MM.1S (cell line): ENCODE measurements at regions not wholly inside any gene's neighbourhood (a gene's known extent, or its start where the extent isn't known, plus 50 kb on each side); places are given as distances from the start of the nearest gene placed in this dataset.

Source experiments
- DNase-seq: peaks from one replicate; pipeline ENCODE4 v3.0.0-alpha.2; 2015
- H2AFZ ChIP-seq: fragments of 300-600 bp; sonication (generic); 2 replicates; pipeline ENCODE4 v1.6.0; 2016; ENCODE audit warnings: antibody characterized with exemption, low read length
- H3F3A ChIP-seq: fragments of 300-600 bp; sonication (generic); 2 replicates; pipeline ENCODE4 v1.6.1; 2016; ENCODE audit warnings: mild to moderate bottlenecking, antibody characterized with exemption, low read length, moderate library complexity, mixed read lengths; ENCODE audit not compliant: insufficient read depth
- H3K27ac ChIP-seq: fragments of 300-600 bp; sonication (generic); 2 replicates; pipeline ENCODE4 v1.5.1; 2016; ENCODE audit warnings: mild to moderate bottlenecking, low read length
- H3K27me3 ChIP-seq: fragments of 300-600 bp; sonication (generic); replicated peaks from 2 replicates; pipeline ENCODE4 v1.6.0; 2016; ENCODE audit warnings: low read length; ENCODE audit not compliant: insufficient read depth
- H3K36me3 ChIP-seq: fragments of 300-600 bp; sonication (generic); replicated peaks from 2 replicates; pipeline ENCODE4 v1.6.1; 2016; ENCODE audit warnings: mild to moderate bottlenecking, low read length, mixed read lengths; ENCODE audit not compliant: insufficient read depth
- H3K4me1 ChIP-seq: fragments of 300-600 bp; sonication (generic); 2 replicates; pipeline ENCODE4 v1.6.1; 2016; ENCODE audit warnings: low read length, mixed read lengths
- H3K4me2 ChIP-seq: fragments of 300-600 bp; sonication (generic); 2 replicates; pipeline ENCODE4 v1.6.0; 2016; ENCODE audit warnings: low read depth, low read length
- H3K4me3 ChIP-seq: fragments of 300-600 bp; sonication (generic); 2 replicates; pipeline ENCODE4 v1.5.1; 2016; ENCODE audit warnings: low read length, mixed read lengths
- H3K79me2 ChIP-seq: fragments of 300-600 bp; sonication (generic); 2 replicates; pipeline ENCODE4 v1.6.1; 2016; ENCODE audit warnings: mixed run types, low read length, mixed read lengths
- H3K9ac ChIP-seq: fragments of 300-600 bp; sonication (generic); 2 replicates; pipeline ENCODE4 v1.6.1; 2016; ENCODE audit warnings: low read length, mixed read lengths
- H3K9me2 ChIP-seq: fragments of 300-600 bp; sonication (generic); replicated peaks from 2 replicates; pipeline ENCODE4 v1.6.1; 2016; ENCODE audit warnings: mild to moderate bottlenecking, low read length, mixed read lengths; ENCODE audit not compliant: insufficient read depth
- H3K9me3 ChIP-seq: fragments of 300-600 bp; sonication (generic); replicated peaks from 2 replicates; pipeline ENCODE4 v1.6.1; 2016; ENCODE audit warnings: mild to moderate bottlenecking, low read length, mixed read lengths; ENCODE audit not compliant: insufficient read depth
- H4K20me1 ChIP-seq: fragments of 300-600 bp; sonication (generic); 2 replicates; pipeline ENCODE4 v1.6.1; 2016; ENCODE audit warnings: mild to moderate bottlenecking, low read length, moderate library complexity, mixed read lengths; ENCODE audit not compliant: insufficient read depth
- EZH2 ChIP-seq: fragments of 300-600 bp; sonication (generic); optimal IDR thresholded peaks from 2 replicates; pipeline ENCODE3; 2017; ENCODE audit warnings: low read depth, mild to moderate bottlenecking, antibody characterized with exemption, low read length, mixed read lengths
- EZH2phosphoT487 ChIP-seq: fragments of 300-600 bp; sonication (generic); IDR thresholded peaks from 2 replicates; pipeline ENCODE4 v1.6.1; 2018; ENCODE audit warnings: antibody characterized with exemption, low read length
- TF ChIP-seq, protein P1 (sequence below): fragments of 300-600 bp; sonication (generic); IDR thresholded peaks from 2 replicates; pipeline ENCODE4 v1.5.1; 2016; ENCODE audit warnings: antibody characterized with exemption, low read length, mixed read lengths

DNA sequence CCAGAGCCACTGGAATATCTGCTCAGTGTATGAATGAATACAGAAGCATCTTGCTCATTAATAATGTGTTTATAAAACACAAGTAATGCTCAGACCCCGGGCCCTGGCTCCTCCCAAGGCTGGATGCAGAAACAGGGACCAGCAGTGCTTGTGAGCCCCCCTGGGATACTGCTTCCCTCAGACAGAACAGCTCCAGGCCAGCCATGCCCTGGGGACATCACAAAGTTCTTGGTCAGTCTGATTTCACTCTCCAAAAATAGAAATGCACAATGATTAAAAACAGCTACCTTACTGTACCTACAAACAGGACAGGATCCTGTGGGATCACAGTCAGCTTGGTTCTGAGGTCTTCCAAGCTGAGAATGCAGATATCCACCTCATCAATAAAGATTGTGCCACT lies 68.2 kb downstream of the ABCC12 start:
- no peak for TF ChIP-seq EZH2
- no peak for TF ChIP-seq EZH2phosphoT487
- TF ChIP-seq, protein P1, sequence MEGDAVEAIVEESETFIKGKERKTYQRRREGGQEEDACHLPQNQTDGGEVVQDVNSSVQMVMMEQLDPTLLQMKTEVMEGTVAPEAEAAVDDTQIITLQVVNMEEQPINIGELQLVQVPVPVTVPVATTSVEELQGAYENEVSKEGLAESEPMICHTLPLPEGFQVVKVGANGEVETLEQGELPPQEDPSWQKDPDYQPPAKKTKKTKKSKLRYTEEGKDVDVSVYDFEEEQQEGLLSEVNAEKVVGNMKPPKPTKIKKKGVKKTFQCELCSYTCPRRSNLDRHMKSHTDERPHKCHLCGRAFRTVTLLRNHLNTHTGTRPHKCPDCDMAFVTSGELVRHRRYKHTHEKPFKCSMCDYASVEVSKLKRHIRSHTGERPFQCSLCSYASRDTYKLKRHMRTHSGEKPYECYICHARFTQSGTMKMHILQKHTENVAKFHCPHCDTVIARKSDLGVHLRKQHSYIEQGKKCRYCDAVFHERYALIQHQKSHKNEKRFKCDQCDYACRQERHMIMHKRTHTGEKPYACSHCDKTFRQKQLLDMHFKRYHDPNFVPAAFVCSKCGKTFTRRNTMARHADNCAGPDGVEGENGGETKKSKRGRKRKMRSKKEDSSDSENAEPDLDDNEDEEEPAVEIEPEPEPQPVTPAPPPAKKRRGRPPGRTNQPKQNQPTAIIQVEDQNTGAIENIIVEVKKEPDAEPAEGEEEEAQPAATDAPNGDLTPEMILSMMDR, result no peak
- no peak for DNase-seq
- H3K9me2 ChIP-seq, result no peaks in the 10 kb centered on the region
- H3K36me3 ChIP-seq, result no peaks in the 10 kb centered on the region
- no peak overlapping the region for H3K4me3 ChIP-seq
- H3K27ac ChIP-seq, result no peak overlapping the region
- no peaks in the 10 kb centered on the region for H3F3A ChIP-seq
- H3K4me1 ChIP-seq, result no peaks in the 10 kb centered on the region
- no peaks in the 10 kb centered on the region for H4K20me1 ChIP-seq
- no peak overlapping the region for H3K9ac ChIP-seq
- no peaks in the 10 kb centered on the region for H3K9me3 ChIP-seq
- no peak overlapping the region for H2AFZ ChIP-seq
- H3K79me2 ChIP-seq, result no peaks in the 10 kb centered on the region
- H3K27me3 ChIP-seq, result no peaks in the 10 kb centered on the region
- no peak overlapping the region for H3K4me2 ChIP-seq

DNA sequence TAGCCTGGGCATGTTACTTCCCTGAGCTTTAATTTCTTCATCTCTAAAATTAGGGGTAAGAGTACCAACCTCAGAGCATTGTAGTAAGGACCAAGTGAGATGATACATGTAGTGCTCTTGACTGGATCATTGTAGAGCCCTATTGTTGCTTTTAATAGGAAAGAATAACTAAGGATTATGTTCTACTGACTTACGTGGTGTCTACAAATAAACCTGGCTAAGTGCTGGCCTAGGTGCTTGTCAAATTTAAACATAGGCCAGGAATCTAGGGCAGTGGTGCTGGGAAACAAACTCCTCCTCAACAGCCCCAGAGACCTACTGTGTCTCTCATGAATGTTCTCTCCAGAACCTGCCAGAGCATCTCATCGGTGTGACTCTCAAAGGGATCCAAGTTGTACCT lies 69.4 kb downstream of the ABCC12 start:
- DNase-seq, result no peak
- Histone ChIP-seq H3K4me1 (no peaks in the 10 kb centered on the region), H3K27ac (no peak overlapping the region), H3K4me2 (no peak overlapping the region), H2AFZ (no peak overlapping the region), H3K27me3 (no peaks in the 10 kb centered on the region), H4K20me1 (no peaks in the 10 kb centered on the region), H3K4me3 (no peak overlapping the region), H3K36me3 (no peaks in the 10 kb centered on the region), H3K79me2 (no peaks in the 10 kb centered on the region), H3K9me3 (no peaks in the 10 kb centered on the region), H3K9me2 (no peaks in the 10 kb centered on the region), H3F3A (no peaks in the 10 kb centered on the region), H3K9ac (no peak overlapping the region)
- TF ChIP-seq, protein P1, result no peak
- TF ChIP-seq EZH2phosphoT487 (no peak), EZH2 (no peak)

DNA sequence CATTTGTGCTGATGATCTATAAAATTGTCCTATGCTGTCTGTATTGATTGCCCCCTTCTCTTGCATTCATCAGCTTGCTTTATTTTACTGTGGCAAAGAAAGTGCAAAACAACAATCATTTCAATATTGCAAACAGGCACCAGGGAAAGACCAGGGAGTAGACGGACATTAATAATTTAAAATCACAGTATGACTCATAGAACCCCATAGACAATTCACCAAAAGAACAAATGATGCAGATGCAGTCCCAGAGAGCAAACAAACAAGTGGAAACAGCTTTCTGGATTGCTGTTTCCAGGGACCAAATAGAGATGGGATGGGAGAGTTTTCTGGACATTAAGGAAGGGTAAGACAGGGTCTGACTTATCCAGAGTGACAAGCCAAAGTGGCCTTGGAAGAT lies 70.1 kb downstream of the ABCC12 start:
- no peaks in the 10 kb centered on the region for H3K4me1 ChIP-seq
- no peak overlapping the region for H2AFZ ChIP-seq

More for the DNA sequence above, 70.1 kb downstream of the ABCC12 start:
- Histone ChIP-seq H3K9me2 (no peaks in the 10 kb centered on the region), H3K27ac (no peak overlapping the region), H3K79me2 (no peaks in the 10 kb centered on the region), H3F3A (no peaks in the 10 kb centered on the region), H3K36me3 (no peaks in the 10 kb centered on the region), H3K4me3 (no peak overlapping the region), H3K9me3 (no peaks in the 10 kb centered on the region), H3K4me2 (no peak overlapping the region), H3K27me3 (no peaks in the 10 kb centered on the region), H3K9ac (no peak overlapping the region), H4K20me1 (no peaks in the 10 kb centered on the region)
- TF ChIP-seq EZH2phosphoT487 (no peak), EZH2 (no peak)
- TF ChIP-seq, protein P1, result no peak
- DNase-seq, result no peak
